IMR-90 (cell line): ENCODE measurements at regions not wholly inside any gene's neighbourhood (a gene's known extent, or its start where the extent isn't known, plus 50 kb on each side); places are given as distances from the start of the nearest gene placed in this dataset.

ENCODE experiments used
- ATAC-seq: fragments of 200-7000 bp; cut with Tn5 transposase; 2 replicates; pipeline ENCODE4 v1.9.1; 2020; ENCODE audit warnings: low read depth, mild to moderate bottlenecking, moderate library complexity
- BruUV-seq: library from RNA; stranded (reverse); fragments of 400-500 nt; replicated peaks from 2 replicates; lab custom pipeline; 2021; lab: Mats Ljungman, UMichigan
- CTCF ChIA-PET: fragments of 300-600 bp; formaldehyde crosslinking; extraction: SDS; loops from one replicate; lab custom pipeline; 2021; ENCODE audit warnings: antibody characterized with exemption; lab: Yijun Ruan, JAX
- POLR2A ChIA-PET: fragments of 300-600 bp; sonication (Branson Sonifier 250); formaldehyde crosslinking; loops from one replicate; lab custom pipeline; 2022; ENCODE audit warnings: antibody characterized with exemption; ENCODE audit not compliant: unreplicated experiment; lab: Charles Lee
- DNase-seq: peaks from one replicate; pipeline ENCODE4 v3.0.0; 2013
- H2AFZ ChIP-seq: replicated peaks from 2 replicates; pipeline ENCODE3; 2013; ENCODE audit warnings: low read length, mild to moderate bottlenecking; ENCODE audit not compliant: poor library complexity
- H2AK5ac ChIP-seq: 2 replicates; pipeline ENCODE4 v1.6.1; 2013; ENCODE audit warnings: low read depth, low read length, inconsistent platforms
- H2AK9ac ChIP-seq: replicated peaks from 2 replicates; pipeline ENCODE3; 2013; ENCODE audit warnings: mild to moderate bottlenecking, low read depth, low read length, moderate library complexity; ENCODE audit not compliant: poor library complexity
- H2BK120ac ChIP-seq: 2 replicates; pipeline ENCODE4 v1.6.1; 2013; ENCODE audit warnings: low read depth, low read length, inconsistent platforms
- H2BK15ac ChIP-seq: 3 replicates; pipeline ENCODE4 v1.6.1; 2013; ENCODE audit warnings: low read depth, low read length, inconsistent platforms
- H2BK20ac ChIP-seq: 2 replicates; pipeline ENCODE4 v1.6.1; 2013; ENCODE audit warnings: low read depth, mild to moderate bottlenecking, inconsistent platforms, low read length, moderate library complexity
- H2BK5ac ChIP-seq: 2 replicates; pipeline ENCODE4 v1.6.1; 2013; ENCODE audit warnings: mild to moderate bottlenecking, low read depth, low read length, inconsistent platforms; ENCODE audit not compliant: poor library complexity, severe bottlenecking
- H3K14ac ChIP-seq: replicated peaks from 2 replicates; pipeline ENCODE4 v1.6.1; 2013; ENCODE audit warnings: low read depth, low read length, inconsistent platforms
- H3K18ac ChIP-seq: 2 replicates; pipeline ENCODE4 v1.6.1; 2013; ENCODE audit warnings: low read depth, low read length, control low read depth
- H3K23ac ChIP-seq: 2 replicates; pipeline ENCODE4 v1.6.1; 2013; ENCODE audit warnings: low read depth, low read length, inconsistent platforms
- H3K27ac ChIP-seq: 2 replicates; pipeline ENCODE4 v1.5.1; 2013; ENCODE audit warnings: mild to moderate bottlenecking, control low read depth, low read length; ENCODE audit not compliant: insufficient read depth
- H3K27me3 ChIP-seq: 2 replicates; pipeline ENCODE4 v1.6.1; 2013; ENCODE audit warnings: low read length; ENCODE audit not compliant: control insufficient read depth, insufficient read depth
- H3K36me3 ChIP-seq: 2 replicates; pipeline ENCODE4 v1.6.1; 2013; ENCODE audit warnings: low read length, mixed read lengths; ENCODE audit not compliant: control insufficient read depth, insufficient read depth
- H3K4ac ChIP-seq: 2 replicates; pipeline ENCODE4 v1.6.1; 2013; ENCODE audit warnings: low read depth, low read length, inconsistent platforms
- H3K4me1 ChIP-seq: 2 replicates; pipeline ENCODE4 v1.6.1; 2013; ENCODE audit warnings: low read length, mixed read lengths; ENCODE audit not compliant: control insufficient read depth, insufficient read depth
- H3K4me2 ChIP-seq: 2 replicates; pipeline ENCODE4 v1.6.1; 2013; ENCODE audit warnings: low read depth, mild to moderate bottlenecking, control low read depth, low read length, moderate library complexity
- H3K4me3 ChIP-seq: 2 replicates; pipeline ENCODE4 v1.5.1; 2013; ENCODE audit warnings: low read depth, mild to moderate bottlenecking, control low read depth, low read length, moderate library complexity; ENCODE audit not compliant: insufficient read depth
- H3K56ac ChIP-seq: 2 replicates; pipeline ENCODE4 v1.6.1; 2013; ENCODE audit warnings: low read length, inconsistent platforms; ENCODE audit not compliant: insufficient read depth; ENCODE audit errors: extremely low read depth
- H3K79me1 ChIP-seq, 2 experiments: 2 replicates each; pipeline ENCODE4 v1.6.1; 2013; ENCODE audit warnings: low read length in 2 of 2, inconsistent platforms in 1 of 2, low read depth in 1 of 2
- H3K9ac ChIP-seq: 2 replicates; pipeline ENCODE4 v1.6.1; 2013; ENCODE audit warnings: low read depth, low read length, control low read depth
- H3K9me1 ChIP-seq: 2 replicates; pipeline ENCODE4 v1.6.1; 2013; ENCODE audit warnings: low read length, inconsistent platforms; ENCODE audit not compliant: insufficient read depth
- H3K9me3 ChIP-seq: 2 replicates; pipeline ENCODE4 v1.6.1; 2013; ENCODE audit warnings: low read length; ENCODE audit not compliant: control insufficient read depth, insufficient read depth
- H4K20me1 ChIP-seq: 2 replicates; pipeline ENCODE4 v1.6.1; 2013; ENCODE audit warnings: low read length, inconsistent platforms; ENCODE audit not compliant: insufficient read depth
- H4K5ac ChIP-seq: 2 replicates; pipeline ENCODE4 v1.6.1; 2013; ENCODE audit warnings: mild to moderate bottlenecking, low read depth, low read length, control low read depth
- H4K8ac ChIP-seq, 2 experiments: 2 replicates each; pipeline ENCODE4 v1.6.1; 2013; ENCODE audit warnings: low read depth in 2 of 2, low read length in 2 of 2, control low read depth in 1 of 2, inconsistent platforms in 1 of 2
- H4K91ac ChIP-seq: 2 replicates; pipeline ENCODE4 v1.6.1; 2013; ENCODE audit warnings: low read depth, low read length, inconsistent platforms; ENCODE audit not compliant: insufficient read depth
- WGBS, 2 experiments: methylation state at CpG; one replicate each; pipeline versions ENCODE4 v1.1.5 to v1.1.7; 2013; ENCODE audit warnings: missing lambda C conversion rate in 2 of 2; ENCODE audit not compliant: insufficient read length in 1 of 2; ENCODE audit errors: extremely low coverage in 2 of 2; 5-methylcytosine and 5-hydroxymethylcytosine counted together
- dilution Hi-C: fragments of 300-500 bp; cut with HindIII; formaldehyde crosslinking; loops from one replicate; pipeline ENCODE4 v1.14.3; 2018; ENCODE audit warnings: low sequenced_read_pairs; ENCODE audit not compliant: unreplicated experiment
- in situ Hi-C: fragments of 300-500 bp; cut with MboI; formaldehyde crosslinking; loops from 3 replicates; pipeline ENCODE4 v1.14.3; 2019; ENCODE audit warnings: low sequenced_read_pairs, inconsistent platforms, mixed read lengths
- intact Hi-C: fragments of 100-400 bp; cut with micrococcal nuclease; formaldehyde crosslinking; loops from 2 replicates; pipeline ENCODE4 v1.10.0; 2022
- TF ChIP-seq, protein P1 (sequence below): fragments of 150-350 bp; IDR thresholded peaks from 2 replicates; pipeline ENCODE4 v1.6.1; 2017; ENCODE audit warnings: mild to moderate bottlenecking, antibody characterized with exemption, low read length, low read depth

DNA sequence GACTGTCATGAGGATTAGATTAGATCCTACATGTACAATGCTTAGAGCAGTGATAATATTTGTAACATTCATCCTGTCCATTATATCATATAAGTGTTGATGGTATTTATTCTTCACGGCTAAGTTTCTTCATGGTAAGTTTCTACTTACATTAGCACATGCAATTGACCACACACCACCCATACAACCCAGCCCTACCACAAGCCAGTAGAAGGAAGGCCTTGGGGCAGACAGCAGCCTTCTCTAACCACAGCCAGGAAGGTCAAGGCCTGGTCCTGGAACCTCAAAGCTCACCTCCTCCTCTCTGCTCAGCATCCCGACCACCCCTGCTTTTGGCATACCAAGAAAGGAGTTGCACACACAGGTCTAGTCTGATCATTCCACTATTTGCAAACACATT is 245.2 kb upstream of the SDK2 start:
- Histone ChIP-seq H4K20me1 (no peaks in the 10 kb centered on the region), H3K14ac (no peak overlapping the region), H2BK120ac (no peak overlapping the region), H2BK5ac (no peak overlapping the region), H3K56ac (no peak overlapping the region), H2AK5ac (no peak overlapping the region), H4K91ac (no peak overlapping the region), H2BK15ac (no peak overlapping the region), H3K9ac (no peak overlapping the region), H3K27ac (no peak overlapping the region), H3K79me1 (no peaks in the 10 kb centered on the region), H3K4me3 (no peak overlapping the region), H3K23ac (no peak overlapping the region), H2AFZ (no peak overlapping the region), H3K18ac (no peak overlapping the region), H4K5ac (no peak overlapping the region), H3K4me2 (no peak overlapping the region), H4K8ac (no peak overlapping the region), H2AK9ac (no peak overlapping the region), H3K4ac (no peak overlapping the region), H3K36me3 (no peaks in the 10 kb centered on the region), H3K4me1 (no peaks in the 10 kb centered on the region), H3K9me3 (peaks cover 29% of the 10 kb centered on the region), H3K27me3 (no peaks in the 10 kb centered on the region), H3K9me1 (no peaks in the 10 kb centered on the region), H2BK20ac (no peak overlapping the region)
- WGBS, 2 experiments, result 20% methylated on average over 1 of the region's 2 CpGs; no CpG with 5 or more reads in 1 of the 2 experiments
- in situ Hi-C loops, result loop anchor here (25.0 kb wide), 1 partner anchor 198 kb away; no protein-coding TSS in a partner anchor
- no TSS peak for BruUV-seq
- DNase-seq (no peak), ATAC-seq (no peak)
- dilution Hi-C loops, result no loop called here
- ChIA-PET POLR2A (no interaction called here), CTCF (no interaction called here)
- intact Hi-C loops, result no loop called here
- TF ChIP-seq, protein P1, sequence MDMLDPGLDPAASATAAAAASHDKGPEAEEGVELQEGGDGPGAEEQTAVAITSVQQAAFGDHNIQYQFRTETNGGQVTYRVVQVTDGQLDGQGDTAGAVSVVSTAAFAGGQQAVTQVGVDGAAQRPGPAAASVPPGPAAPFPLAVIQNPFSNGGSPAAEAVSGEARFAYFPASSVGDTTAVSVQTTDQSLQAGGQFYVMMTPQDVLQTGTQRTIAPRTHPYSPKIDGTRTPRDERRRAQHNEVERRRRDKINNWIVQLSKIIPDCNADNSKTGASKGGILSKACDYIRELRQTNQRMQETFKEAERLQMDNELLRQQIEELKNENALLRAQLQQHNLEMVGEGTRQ, result no peak
